PC-9 (cell line): ENCODE measurements at regions not wholly inside any gene's neighbourhood (a gene's known extent, or its start where the extent isn't known, plus 50 kb on each side); places are given as distances from the start of the nearest gene placed in this dataset.
"Not testable (repeated sequence)": the region's sequence is repeated elsewhere in the genome, so short reads cannot be mapped to it uniquely, and the experiment has no call there.

ENCODE experiments used
- BruUV-seq: library from RNA; stranded (reverse); fragments of 400-500 nt; replicated peaks from 2 replicates; lab custom pipeline; 2021; lab: Mats Ljungman, UMichigan
- CTCF ChIA-PET: fragments of 300-600 bp; sonication (Branson Sonifier 250); formaldehyde crosslinking; loops from one replicate; lab custom pipeline; 2022; ENCODE audit warnings: antibody characterized with exemption; lab: Charles Lee
- POLR2A ChIA-PET: fragments of 300-600 bp; sonication (Branson Sonifier 250); formaldehyde crosslinking; loops from one replicate; lab custom pipeline; 2022; ENCODE audit warnings: antibody characterized with exemption; ENCODE audit not compliant: unreplicated experiment; lab: Charles Lee
- DNase-seq, 2 experiments: peaks; one replicate each; pipeline versions ENCODE4 v3.0.0 to v3.0.0-alpha.2; 2015 to 2022; ENCODE audit warnings: mixed read lengths in 1 of 2
- H2AFZ ChIP-seq: fragments of 200-600 bp; sonication (generic); 2 replicates; pipeline ENCODE4 v1.8.1; 2017; ENCODE audit warnings: antibody characterized with exemption
- H3F3A ChIP-seq: fragments of 200-600 bp; sonication (generic); 2 replicates; pipeline ENCODE4 v1.8.1; 2017; ENCODE audit warnings: antibody characterized with exemption, mild to moderate bottlenecking, low read depth; ENCODE audit not compliant: insufficient read depth
- H3K27ac ChIP-seq: fragments of 200-600 bp; sonication (generic); 2 replicates; pipeline ENCODE4 v1.6.1; 2016; ENCODE audit warnings: mixed run types
- H3K27me3 ChIP-seq: fragments of 200-600 bp; sonication (generic); 2 replicates; pipeline ENCODE4 v1.6.1; 2016; ENCODE audit warnings: low read depth, mixed run types; ENCODE audit not compliant: insufficient read depth
- H3K36me3 ChIP-seq: fragments of 200-600 bp; sonication (generic); 2 replicates; pipeline ENCODE4 v1.6.1; 2016; ENCODE audit warnings: low read depth, mixed run types
- H3K4me1 ChIP-seq: fragments of 200-600 bp; sonication (generic); replicated peaks from 2 replicates; pipeline ENCODE4 v1.6.1; 2016; ENCODE audit warnings: mixed run types; ENCODE audit not compliant: insufficient read depth
- H3K4me2 ChIP-seq: fragments of 200-600 bp; sonication (generic); 2 replicates; pipeline ENCODE4 v1.6.1; 2017; ENCODE audit warnings: mixed run types
- H3K4me3 ChIP-seq: fragments of 200-600 bp; sonication (generic); 2 replicates; pipeline ENCODE4 v1.6.1; 2016; ENCODE audit warnings: mixed run types
- H3K79me2 ChIP-seq: fragments of 200-600 bp; sonication (generic); 2 replicates; pipeline ENCODE4 v1.6.1; 2017; ENCODE audit warnings: low read depth, mixed run types
- H3K9me2 ChIP-seq: fragments of 200-600 bp; sonication (generic); 2 replicates; pipeline ENCODE4 v1.8.1; 2017; ENCODE audit warnings: mild to moderate bottlenecking; ENCODE audit not compliant: insufficient read depth
- H3K9me3 ChIP-seq: fragments of 200-600 bp; sonication (generic); 2 replicates; pipeline ENCODE4 v1.8.1; 2016; ENCODE audit warnings: low read depth; ENCODE audit not compliant: insufficient read depth
- H4K20me1 ChIP-seq: fragments of 200-600 bp; sonication (generic); 2 replicates; pipeline ENCODE4 v1.8.1; 2017; ENCODE audit not compliant: insufficient read depth
- EZH2 ChIP-seq: fragments of 200-600 bp; sonication (generic); IDR thresholded peaks from 2 replicates; pipeline ENCODE4 v1.8.0; 2017; ENCODE audit warnings: antibody characterized with exemption, low read depth
- intact Hi-C: fragments of 100-400 bp; cut with micrococcal nuclease; formaldehyde crosslinking; loops from one replicate; pipeline ENCODE4 v1.10.0; 2022; ENCODE audit not compliant: unreplicated experiment
- TF ChIP-seq, protein P1 (sequence below): fragments of 200-600 bp; sonication (generic); conservative IDR thresholded peaks from 2 replicates; pipeline ENCODE4 v1.6.1; 2017; ENCODE audit warnings: mixed run types, antibody characterized with exemption, mild to moderate bottlenecking, moderate library complexity

GRCh38 chr10:63977329-63977923 is 456.2 kb downstream of the REEP3 start:
- ChIA-PET POLR2A (no interaction called here), CTCF (interaction anchor here (0.5 to 1.1 kb wide), 3 partner anchors 11 to 111 kb away, joined by 3 to 5 read pairs (median 4); no protein-coding TSS in a partner anchor)
- Histone ChIP-seq H3K4me2 (no peak overlapping the region), H3F3A (no peaks in the 10 kb centered on the region), H2AFZ (no peak overlapping the region), H3K4me1 (no peaks in the 10 kb centered on the region), H4K20me1 (no peaks in the 10 kb centered on the region), H3K36me3 (no peaks in the 10 kb centered on the region), H3K27me3 (no peaks in the 10 kb centered on the region), H3K9me2 (no peaks in the 10 kb centered on the region), H3K4me3 (no peak overlapping the region), H3K9me3 (no peaks in the 10 kb centered on the region), H3K27ac (no peak overlapping the region), H3K79me2 (no peaks in the 10 kb centered on the region)
- intact Hi-C loops, result loop anchor here (2.0 kb wide), 1 partner anchor 111 kb away; no protein-coding TSS in a partner anchor
- peak in 1 of 2 experiments; percentile 24 for DNase-seq
- TF ChIP-seq EZH2, result no peak
- TF ChIP-seq, protein P1, sequence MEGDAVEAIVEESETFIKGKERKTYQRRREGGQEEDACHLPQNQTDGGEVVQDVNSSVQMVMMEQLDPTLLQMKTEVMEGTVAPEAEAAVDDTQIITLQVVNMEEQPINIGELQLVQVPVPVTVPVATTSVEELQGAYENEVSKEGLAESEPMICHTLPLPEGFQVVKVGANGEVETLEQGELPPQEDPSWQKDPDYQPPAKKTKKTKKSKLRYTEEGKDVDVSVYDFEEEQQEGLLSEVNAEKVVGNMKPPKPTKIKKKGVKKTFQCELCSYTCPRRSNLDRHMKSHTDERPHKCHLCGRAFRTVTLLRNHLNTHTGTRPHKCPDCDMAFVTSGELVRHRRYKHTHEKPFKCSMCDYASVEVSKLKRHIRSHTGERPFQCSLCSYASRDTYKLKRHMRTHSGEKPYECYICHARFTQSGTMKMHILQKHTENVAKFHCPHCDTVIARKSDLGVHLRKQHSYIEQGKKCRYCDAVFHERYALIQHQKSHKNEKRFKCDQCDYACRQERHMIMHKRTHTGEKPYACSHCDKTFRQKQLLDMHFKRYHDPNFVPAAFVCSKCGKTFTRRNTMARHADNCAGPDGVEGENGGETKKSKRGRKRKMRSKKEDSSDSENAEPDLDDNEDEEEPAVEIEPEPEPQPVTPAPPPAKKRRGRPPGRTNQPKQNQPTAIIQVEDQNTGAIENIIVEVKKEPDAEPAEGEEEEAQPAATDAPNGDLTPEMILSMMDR, result peak; percentile 64
- no TSS peak for BruUV-seq

DNA sequence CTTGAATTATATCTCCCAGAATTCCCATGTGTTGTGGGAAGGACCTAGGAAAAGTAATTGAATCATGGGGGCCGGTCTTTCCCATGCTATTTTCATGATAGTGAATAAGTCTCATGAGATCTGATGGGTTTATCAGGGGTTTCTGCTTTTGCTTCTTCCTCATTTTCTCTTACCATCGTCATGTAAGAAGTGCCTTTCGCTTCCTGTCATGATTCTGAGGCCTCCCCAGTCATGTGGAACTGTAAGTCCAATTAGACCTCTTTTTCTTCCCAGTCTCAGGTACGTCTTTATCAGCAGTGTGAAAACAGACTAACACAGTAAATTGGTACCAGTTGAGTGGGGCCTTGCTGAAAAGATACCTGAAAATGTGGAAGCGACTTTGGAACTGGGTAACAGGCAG is 459.7 kb downstream of the REEP3 start:
- intact Hi-C loops, H3K4me1 ChIP-seq: not testable (repeated sequence)

DNA sequence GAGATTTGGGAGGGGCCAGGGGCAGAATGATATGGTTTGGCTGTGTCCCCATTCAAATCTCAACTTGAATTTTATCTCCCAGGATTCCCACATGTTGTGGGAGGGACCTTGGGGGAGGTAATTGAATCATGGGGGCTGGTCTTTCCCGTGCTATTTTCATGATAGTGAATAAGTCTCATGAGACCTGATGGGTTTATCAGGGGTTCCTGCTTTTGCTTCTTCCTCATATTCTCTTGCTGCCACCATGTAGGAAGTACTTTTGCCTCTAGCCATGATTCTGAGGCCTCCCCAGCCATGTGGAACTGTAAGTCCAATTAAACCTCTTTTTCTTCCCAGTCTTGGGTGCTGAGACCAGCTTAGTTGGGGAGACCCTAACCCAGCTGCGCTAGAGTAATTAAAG is 462.9 kb downstream of the REEP3 start:
- BruUV-seq, H3K4me3 ChIP-seq, H3K4me1 ChIP-seq, H3K4me2 ChIP-seq, POLR2A ChIA-PET, H3K9me2 ChIP-seq, CTCF ChIA-PET, H3K27ac ChIP-seq, H3K36me3 ChIP-seq, DNase-seq, H3K27me3 ChIP-seq, H3F3A ChIP-seq, H4K20me1 ChIP-seq, H2AFZ ChIP-seq, intact Hi-C loops, H3K79me2 ChIP-seq, H3K9me3 ChIP-seq: not testable (repeated sequence)

More for the DNA sequence above, 459.7 kb downstream of the REEP3 start:
- H3K4me3 ChIP-seq, BruUV-seq, H3K4me2 ChIP-seq, H3K9me3 ChIP-seq, CTCF ChIA-PET, H3K27me3 ChIP-seq, H2AFZ ChIP-seq, DNase-seq, POLR2A ChIA-PET, H3K27ac ChIP-seq, H3F3A ChIP-seq, H3K79me2 ChIP-seq, H3K36me3 ChIP-seq, H3K9me2 ChIP-seq, H4K20me1 ChIP-seq: not testable (repeated sequence)

DNA sequence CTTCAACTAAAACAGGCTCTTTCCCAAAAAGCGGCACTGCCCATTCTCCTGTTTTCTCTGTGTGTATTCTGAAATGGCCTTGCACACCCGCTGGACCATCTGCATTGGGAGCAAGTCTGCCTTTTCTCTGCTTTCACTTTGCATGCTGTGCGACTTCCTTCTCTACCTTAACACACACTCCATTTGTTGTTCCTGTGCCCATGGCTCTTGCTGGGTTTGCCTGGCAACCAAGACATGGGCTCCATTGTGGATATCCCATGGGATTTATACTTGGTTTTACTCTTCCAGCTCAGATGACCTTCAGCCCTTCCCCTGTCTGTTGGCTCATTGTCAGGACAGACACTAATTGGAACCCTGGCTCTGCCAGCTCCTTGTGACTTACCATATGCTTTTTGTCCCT is 465.3 kb downstream of the REEP3 start:
- BruUV-seq, result no TSS peak

More for the DNA sequence above, 465.3 kb downstream of the REEP3 start:
- TF ChIP-seq, protein P1, result no peak
- no peak for TF ChIP-seq EZH2
- ChIA-PET POLR2A (no interaction called here), CTCF (no interaction called here)
- H3K4me2 ChIP-seq, result no peak overlapping the region
- H3K36me3 ChIP-seq, result no peaks in the 10 kb centered on the region
- no peaks in the 10 kb centered on the region for H3K4me1 ChIP-seq
- no peak for DNase-seq
- no peak overlapping the region for H2AFZ ChIP-seq
- no peaks in the 10 kb centered on the region for H4K20me1 ChIP-seq
- intact Hi-C loops, result no loop called here
- no peak overlapping the region for H3K4me3 ChIP-seq
- H3K27me3 ChIP-seq, result no peaks in the 10 kb centered on the region
- H3K9me3 ChIP-seq, result no peaks in the 10 kb centered on the region
- no peaks in the 10 kb centered on the region for H3K9me2 ChIP-seq
- H3F3A ChIP-seq, result no peaks in the 10 kb centered on the region
- H3K79me2 ChIP-seq, result no peaks in the 10 kb centered on the region
- no peak overlapping the region for H3K27ac ChIP-seq
